Aorta (tissue), 5 donors: ENCODE measurements at regions not wholly inside any gene's neighbourhood (a gene's known extent, or its start where the extent isn't known, plus 50 kb on each side); places are given as distances from the start of the nearest gene placed in this dataset.

Source experiments
- ATAC-seq: fragments of 200-7000 bp; cut with Tn5 transposase; one replicate; pipeline ENCODE4 v1.9.1; 2022; ENCODE audit warnings: moderate library complexity; ENCODE audit not compliant: low FRiP score
- DNase-seq, 2 donors: peaks; one replicate each; pipeline ENCODE4 v3.0.0-alpha.2; 2020
- H3K27ac ChIP-seq, 2 donors: one replicate each; pipeline ENCODE4 v1.5.1; 2013; ENCODE audit warnings: low read length in 2 of 2, mild to moderate bottlenecking in 2 of 2, moderate library complexity in 2 of 2, control low read depth in 1 of 2, inconsistent platforms in 1 of 2, low read depth in 1 of 2
- H3K27me3 ChIP-seq, 2 donors: one replicate each; pipeline ENCODE4 v1.6.1; 2013; ENCODE audit warnings: control low read depth in 1 of 2, low read length in 1 of 2, mild to moderate bottlenecking in 1 of 2, moderate library complexity in 1 of 2; ENCODE audit not compliant: insufficient read depth in 2 of 2, control insufficient read depth in 1 of 2
- H3K36me3 ChIP-seq, 2 donors: one replicate each; pipeline ENCODE4 v1.6.1; 2013; ENCODE audit warnings: control low read depth in 1 of 2, low read length in 1 of 2, mild to moderate bottlenecking in 1 of 2; ENCODE audit not compliant: insufficient read depth in 2 of 2, control insufficient read depth in 1 of 2
- H3K4me1 ChIP-seq, 2 donors: one replicate each; pipeline ENCODE4 v1.6.1; 2013; ENCODE audit warnings: low read length in 2 of 2, control low read depth in 1 of 2, mild to moderate bottlenecking in 1 of 2, moderate library complexity in 1 of 2; ENCODE audit not compliant: insufficient read depth in 2 of 2, control insufficient read depth in 1 of 2
- H3K4me3 ChIP-seq, 2 donors: one replicate each; pipeline ENCODE4 v1.5.1; 2013; ENCODE audit warnings: low read length in 2 of 2, control low read depth in 1 of 2, mild to moderate bottlenecking in 1 of 2
- H3K9me3 ChIP-seq: one replicate; pipeline ENCODE4 v1.6.1; 2013; ENCODE audit warnings: mild to moderate bottlenecking, low read length; ENCODE audit not compliant: control insufficient read depth
- WGBS, 2 donors: extraction: QIAGEN DNeasy Blood & Tissue Kit; methylation state at CpG; one replicate each; pipeline ENCODE4 v1.1.7; 2013; 5-methylcytosine and 5-hydroxymethylcytosine counted together
- intact Hi-C, 2 donors: fragments of 100-400 bp; cut with DNase I; formaldehyde crosslinking; loops; one replicate each; pipeline versions ENCODE4 v1.14.2 to v1.15.0; 2022
- donor health status: healthy with polysubstance abuse.
- donor health status: Bipolar disorder and iron deficiency.
- donor health status: DM: no; HTN: no; CAD: no.
- donor health status: DM: no; HTN: no; CAD: no.
- donor health status: DM: yes; HTN: yes; CAD: no.

DNA sequence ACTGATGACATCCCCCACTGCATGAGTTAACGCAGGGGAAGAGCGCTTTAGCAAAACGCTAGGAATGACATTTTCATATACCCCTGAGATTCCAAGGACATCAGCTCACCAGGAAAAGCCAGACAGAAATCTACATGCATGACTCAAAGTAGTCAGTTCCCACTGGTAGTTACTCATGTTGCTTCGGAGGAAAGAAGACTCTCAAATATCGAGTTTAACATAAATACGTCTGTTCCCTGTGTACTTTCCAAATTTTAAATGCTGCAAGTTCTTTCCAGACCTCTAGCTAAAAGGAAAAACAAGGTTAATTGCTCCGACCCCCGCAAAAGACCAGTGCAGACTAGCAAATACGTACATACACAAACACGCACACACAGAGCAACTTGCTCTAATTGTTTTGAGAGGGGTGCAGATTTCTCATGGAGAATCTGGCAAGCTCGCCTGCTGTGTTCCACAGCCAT lies 115.4 kb upstream of the PRICKLE2 start:
- no peak overlapping the region for H3K27ac ChIP-seq
- no peaks in the 10 kb centered on the region for H3K36me3 ChIP-seq
- WGBS, 2 donors, result 55 to 67% methylated on average over 11 of the region's 11 CpGs
- no peak overlapping the region for H3K4me3 ChIP-seq
- ATAC-seq, result no peak
- H3K9me3 ChIP-seq, result no peaks in the 10 kb centered on the region
- H3K4me1 ChIP-seq, result no peaks in the 10 kb centered on the region
- H3K27me3 ChIP-seq, result no peaks in the 10 kb centered on the region
- intact Hi-C loops, result no loop called here
- DNase-seq, result no peak

DNA sequence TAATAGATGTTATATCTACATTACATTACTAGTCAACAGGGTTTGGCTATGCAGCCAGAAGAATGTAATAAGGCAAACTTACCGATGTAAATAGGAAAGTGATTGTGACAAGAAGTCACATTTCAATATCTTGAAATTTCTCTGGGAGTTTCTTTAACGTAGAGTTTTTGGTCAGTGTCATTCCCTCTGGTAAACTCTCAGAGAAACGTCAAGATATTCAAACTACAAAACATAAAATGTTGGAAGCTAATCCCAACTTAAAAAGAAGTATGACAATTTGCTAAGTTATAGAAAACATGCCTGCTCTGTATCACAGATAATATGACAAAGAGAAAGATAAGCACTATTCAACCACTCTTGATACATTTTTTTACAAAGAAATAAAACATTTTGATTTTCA lies 111.2 kb upstream of the PRICKLE2 start:
- ATAC-seq (no peak), DNase-seq (no peak)
- no peak overlapping the region for H3K4me3 ChIP-seq
- no peaks in the 10 kb centered on the region for H3K27me3 ChIP-seq
- no peak overlapping the region for H3K27ac ChIP-seq
- 42 to 50% methylated on average over 3 of the region's 3 CpGs for WGBS, 2 donors
- H3K4me1 ChIP-seq, result no peaks in the 10 kb centered on the region
- H3K9me3 ChIP-seq, result no peaks in the 10 kb centered on the region
- intact Hi-C loops, result no loop called here
- H3K36me3 ChIP-seq, result no peaks in the 10 kb centered on the region

GRCh38 chr3:64332459-64333350 lies 107.4 kb upstream of the PRICKLE2 start:
- Histone ChIP-seq H3K27ac (no peak overlapping the region), H3K4me3 (no peak overlapping the region), H3K36me3 (no peaks in the 10 kb centered on the region), H3K4me1 (no peaks in the 10 kb centered on the region), H3K9me3 (no peaks in the 10 kb centered on the region), H3K27me3 (no peaks in the 10 kb centered on the region)
- intact Hi-C loops, result no loop called here
- WGBS, 2 donors, result 81 to 84% methylated on average over 9 of the region's 9 CpGs
- no peak for DNase-seq
- ATAC-seq, result no peak

DNA sequence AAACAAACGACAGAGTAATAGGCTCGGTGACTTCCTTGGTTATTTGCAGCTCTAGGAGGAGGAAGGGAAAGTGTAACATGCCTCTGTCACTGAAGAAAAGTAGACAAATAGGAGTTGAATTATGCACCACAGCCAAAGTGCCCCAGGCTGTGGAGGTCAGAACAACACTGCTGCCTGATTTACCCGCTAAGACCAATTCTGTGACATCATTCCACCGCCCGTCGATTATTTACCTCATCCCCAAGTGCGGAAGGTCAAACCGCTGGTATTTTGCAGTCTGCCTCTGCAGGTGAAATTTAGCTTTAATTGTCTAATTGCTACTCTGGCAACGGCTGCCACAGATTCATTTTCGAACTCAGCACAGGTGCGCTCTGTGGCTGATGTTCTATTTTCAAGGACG lies 106.3 kb upstream of the PRICKLE2 start:
- Histone ChIP-seq H3K36me3 (no peaks in the 10 kb centered on the region), H3K27me3 (no peaks in the 10 kb centered on the region), H3K4me1 (no peaks in the 10 kb centered on the region), H3K4me3 (no peak overlapping the region), H3K9me3 (no peaks in the 10 kb centered on the region), H3K27ac (no peak overlapping the region)
- no peak for DNase-seq
- no peak for ATAC-seq
- WGBS, 2 donors, result 82 to 85% methylated on average over 12 of the region's 12 CpGs
- intact Hi-C loops, result no loop called here

DNA sequence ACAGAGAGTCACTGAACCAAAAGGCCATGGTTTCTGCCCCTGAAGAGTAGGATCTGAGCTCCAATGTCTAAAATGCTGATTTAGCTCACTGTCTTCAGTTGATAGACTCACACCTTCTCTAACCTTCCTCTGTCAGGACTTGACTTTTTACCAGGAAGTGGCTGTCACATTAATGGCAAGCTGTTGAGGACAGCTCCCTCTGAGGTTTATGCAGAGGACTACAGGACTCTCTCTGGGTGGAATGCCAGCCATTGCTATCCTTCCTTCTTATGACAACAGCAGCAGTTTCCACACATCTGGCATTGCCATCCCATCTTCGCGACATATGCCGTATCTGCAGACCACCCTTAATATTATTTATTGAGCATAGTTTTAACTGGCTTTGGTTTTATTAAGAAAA lies 103.8 kb upstream of the PRICKLE2 start:
- ATAC-seq, result no peak
- 96 to 99% methylated on average over 3 of the region's 3 CpGs for WGBS, 2 donors
- intact Hi-C loops, result no loop called here
- Histone ChIP-seq H3K27ac (no peak overlapping the region), H3K9me3 (no peaks in the 10 kb centered on the region), H3K4me3 (no peak overlapping the region), H3K4me1 (no peaks in the 10 kb centered on the region), H3K36me3 (no peaks in the 10 kb centered on the region), H3K27me3 (no peaks in the 10 kb centered on the region)
- no peak for DNase-seq

DNA sequence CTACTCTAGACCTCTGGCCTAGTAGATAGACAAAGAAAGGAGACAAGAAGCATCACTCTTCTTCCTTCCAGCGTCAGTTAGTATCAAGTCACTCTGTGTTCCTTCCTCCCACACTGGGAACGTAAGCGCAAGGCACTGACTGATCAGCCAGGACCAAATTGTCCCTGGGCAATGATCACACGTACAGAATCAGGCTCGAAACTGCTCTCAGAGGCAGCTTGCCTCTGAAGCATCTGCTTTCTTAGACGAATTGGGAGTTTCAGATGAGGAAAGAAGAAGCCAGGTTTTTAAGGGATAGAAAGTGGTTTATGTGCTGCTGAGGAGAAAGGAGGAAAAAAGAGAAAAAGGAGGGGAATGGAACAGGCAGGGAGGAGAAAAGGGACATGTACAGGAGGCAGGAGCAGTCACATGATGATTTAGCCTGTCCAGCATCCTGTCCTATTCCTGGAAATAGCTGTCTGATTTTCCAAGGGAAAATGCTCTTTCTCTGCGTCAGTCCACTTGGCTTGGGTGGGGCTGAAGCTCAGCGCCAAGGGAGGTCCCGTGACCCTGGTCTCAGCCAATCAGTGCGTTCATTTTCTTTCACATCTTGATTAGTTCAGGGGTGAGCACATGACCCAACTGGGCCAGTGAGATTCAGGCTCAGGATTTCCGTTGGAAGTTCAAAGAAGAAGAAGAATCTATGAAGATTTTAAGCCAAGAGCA lies 102.0 kb upstream of the PRICKLE2 start:
- no peaks in the 10 kb centered on the region for H3K4me1 ChIP-seq
- DNase-seq, result peak; percentile 77 to 85
- WGBS, 2 donors, result 83 to 87% methylated on average over 11 of the region's 11 CpGs
- no peaks in the 10 kb centered on the region for H3K27me3 ChIP-seq
- H3K36me3 ChIP-seq, result no peaks in the 10 kb centered on the region
- H3K4me3 ChIP-seq, result no peak overlapping the region
- no peaks in the 10 kb centered on the region for H3K9me3 ChIP-seq
- ATAC-seq, result peak; percentile 87
- intact Hi-C loops, result no loop called here
- no peak overlapping the region for H3K27ac ChIP-seq

DNA sequence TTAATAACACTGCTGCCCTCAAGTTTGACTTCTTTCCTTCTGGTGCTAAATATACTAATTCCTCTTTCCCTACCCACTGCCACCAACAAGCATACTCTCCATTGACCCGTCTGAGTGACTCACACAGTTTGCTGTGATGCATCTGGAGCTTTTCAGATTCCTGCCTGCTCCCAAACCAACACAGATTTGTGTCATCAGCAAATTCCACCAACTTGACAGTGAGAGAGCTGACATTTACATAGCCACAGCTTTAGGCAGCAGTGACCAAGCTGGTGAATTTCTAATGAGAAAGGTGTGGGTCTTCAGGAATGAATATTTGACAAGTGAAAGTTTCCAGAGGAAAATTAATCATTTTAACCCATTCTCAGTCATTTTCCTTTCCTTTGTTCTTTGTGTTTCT lies 96.5 kb upstream of the PRICKLE2 start:
- H3K36me3 ChIP-seq, result no peaks in the 10 kb centered on the region
- no peak overlapping the region for H3K4me3 ChIP-seq
- DNase-seq (no peak), ATAC-seq (peak; percentile 59)
- H3K9me3 ChIP-seq, result no peaks in the 10 kb centered on the region
- H3K27ac ChIP-seq, result no peak overlapping the region
- WGBS, 2 donors, result 19 to 29% methylated on average over 1 of the region's 1 CpG
- H3K27me3 ChIP-seq, result no peaks in the 10 kb centered on the region
- intact Hi-C loops, result no loop called here
- no peaks in the 10 kb centered on the region for H3K4me1 ChIP-seq

DNA sequence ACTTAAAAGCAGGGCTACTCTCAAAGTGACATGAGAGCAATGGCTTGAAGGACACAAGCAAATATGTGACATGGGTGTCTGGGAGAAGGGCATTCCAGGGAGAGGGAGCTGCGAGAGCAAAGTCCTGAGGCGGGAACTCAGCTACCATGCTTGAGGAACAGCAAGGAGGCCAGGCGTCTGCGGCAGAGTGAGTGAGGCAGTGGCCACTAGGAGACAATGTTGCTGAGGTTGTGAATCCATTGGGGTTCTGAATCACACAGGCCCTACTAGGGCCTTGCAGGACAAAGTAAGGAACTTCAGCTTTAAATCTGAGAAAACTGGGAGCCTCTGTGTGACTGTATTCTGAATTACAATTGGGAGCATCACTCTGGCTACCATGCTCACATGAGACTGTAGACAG lies 94.1 kb upstream of the PRICKLE2 start:
- intact Hi-C loops, result no loop called here
- Histone ChIP-seq H3K4me3 (no peak overlapping the region), H3K27me3 (no peaks in the 10 kb centered on the region), H3K9me3 (no peaks in the 10 kb centered on the region), H3K4me1 (no peaks in the 10 kb centered on the region), H3K36me3 (no peaks in the 10 kb centered on the region), H3K27ac (no peak overlapping the region)
- WGBS, 2 donors, result 95 to 96% methylated on average over 4 of the region's 4 CpGs
- DNase-seq (no peak), ATAC-seq (no peak)
